ENCODE measurements at regions not wholly inside any gene's neighbourhood (a gene's known extent, or its start where the extent isn't known, plus 50 kb on each side); places are given as distances from the start of the nearest gene placed in this dataset.

DNA sequence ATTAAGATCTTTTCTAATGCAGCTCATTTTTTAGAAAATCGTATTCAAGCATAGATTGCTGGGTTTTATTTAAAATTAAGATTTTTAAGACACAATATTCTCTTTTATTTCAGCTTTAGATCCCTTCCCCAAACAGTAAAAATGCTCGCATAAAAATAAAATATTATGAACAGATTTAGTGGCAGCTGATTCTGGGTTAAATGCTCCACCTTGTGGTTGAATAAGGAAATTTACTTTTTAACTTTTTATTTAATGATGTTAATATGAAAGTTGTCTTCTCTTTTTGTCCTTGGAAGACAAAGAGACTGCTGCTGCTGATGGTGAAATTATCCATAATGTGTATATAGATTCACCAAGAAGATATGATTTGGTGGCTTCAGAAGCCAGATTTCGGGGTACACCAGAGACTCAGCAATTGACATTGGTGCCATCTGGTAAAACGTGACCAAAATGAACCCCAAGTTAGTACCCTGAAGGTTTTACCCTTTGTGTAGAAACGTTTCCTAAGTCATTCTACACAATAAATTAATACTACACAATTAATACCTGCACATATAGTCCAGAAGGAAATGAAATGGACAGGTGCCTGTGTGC, 128.0 kb downstream of the ADAMTS1 start:
- peaks cover 3% of the 10 kb centered on the region for H3K27me3 Mint-ChIP-seq
- DNase-seq = no peak
- intact Hi-C loops (cut with micrococcal nuclease) = loop anchor here (1.0 to 5.0 kb wide), 3 partner anchors 550 to 836 kb away; no protein-coding TSS in a partner anchor
- ATAC-seq (ENCODE audit: low read depth) = no peak
- POLR2A ChIA-PET = no interaction called here
- H3K4me1 Mint-ChIP-seq = no peaks in the 10 kb centered on the region
- no peaks in the 10 kb centered on the region for H3K36me3 Mint-ChIP-seq (ENCODE audit: low read depth)
- H3K27ac Mint-ChIP-seq = no peak overlapping the region
- TF ChIP-seq, protein P1, sequence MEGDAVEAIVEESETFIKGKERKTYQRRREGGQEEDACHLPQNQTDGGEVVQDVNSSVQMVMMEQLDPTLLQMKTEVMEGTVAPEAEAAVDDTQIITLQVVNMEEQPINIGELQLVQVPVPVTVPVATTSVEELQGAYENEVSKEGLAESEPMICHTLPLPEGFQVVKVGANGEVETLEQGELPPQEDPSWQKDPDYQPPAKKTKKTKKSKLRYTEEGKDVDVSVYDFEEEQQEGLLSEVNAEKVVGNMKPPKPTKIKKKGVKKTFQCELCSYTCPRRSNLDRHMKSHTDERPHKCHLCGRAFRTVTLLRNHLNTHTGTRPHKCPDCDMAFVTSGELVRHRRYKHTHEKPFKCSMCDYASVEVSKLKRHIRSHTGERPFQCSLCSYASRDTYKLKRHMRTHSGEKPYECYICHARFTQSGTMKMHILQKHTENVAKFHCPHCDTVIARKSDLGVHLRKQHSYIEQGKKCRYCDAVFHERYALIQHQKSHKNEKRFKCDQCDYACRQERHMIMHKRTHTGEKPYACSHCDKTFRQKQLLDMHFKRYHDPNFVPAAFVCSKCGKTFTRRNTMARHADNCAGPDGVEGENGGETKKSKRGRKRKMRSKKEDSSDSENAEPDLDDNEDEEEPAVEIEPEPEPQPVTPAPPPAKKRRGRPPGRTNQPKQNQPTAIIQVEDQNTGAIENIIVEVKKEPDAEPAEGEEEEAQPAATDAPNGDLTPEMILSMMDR (IDR thresholded peaks at IDR 0.05) = peak; percentile 69
- H3K9me3 Mint-ChIP-seq = no peaks in the 10 kb centered on the region
- CTCF ChIA-PET = interaction anchor here (0.6 to 2.6 kb wide), 9 partner anchors 14 to 1108 kb away, joined by 3 to 37 read pairs (median 3); no protein-coding TSS in a partner anchor
- H3K4me3 Mint-ChIP-seq = no peak overlapping the region

- ATAC-seq (ENCODE audit: low read depth) = no peak
- DNase-seq = no peak
- Mint-ChIP-seq H3K27ac (no peak overlapping the region), H3K4me1 (no peaks in the 10 kb centered on the region), H3K36me3 (ENCODE audit: low read depth) (no peaks in the 10 kb centered on the region), H3K4me3 (no peak overlapping the region), H3K27me3 (peaks cover 3% of the 10 kb centered on the region), H3K9me3 (no peaks in the 10 kb centered on the region)
- ChIA-PET POLR2A (no interaction called here), CTCF (interaction anchor here (1.8 kb wide), 1 partner anchor 1107 kb away, joined by 5 read pairs; no protein-coding TSS in a partner anchor)
- intact Hi-C loops (cut with micrococcal nuclease) = loop anchor here (5.0 kb wide), 1 partner anchor 549 kb away; no protein-coding TSS in a partner anchor
- TF ChIP-seq, protein P1 (IDR thresholded peaks at IDR 0.05) = no peak
Observed at GRCh38 chr21:26715878-26716506, 129.2 kb downstream of the ADAMTS1 start.

- Mint-ChIP-seq H3K4me1 (no peaks in the 10 kb centered on the region), H3K9me3 (no peaks in the 10 kb centered on the region), H3K36me3 (ENCODE audit: low read depth) (no peaks in the 10 kb centered on the region), H3K4me3 (no peak overlapping the region), H3K27me3 (peaks cover 3% of the 10 kb centered on the region), H3K27ac (no peak overlapping the region)
- POLR2A ChIA-PET = no interaction called here
- CTCF ChIA-PET = interaction anchor here (0.7 kb wide), 1 partner anchor 837 kb away, joined by 3 read pairs; no protein-coding TSS in a partner anchor
- ATAC-seq (ENCODE audit: low read depth) = no peak
- intact Hi-C loops (cut with micrococcal nuclease) = loop anchor here (5.0 kb wide), 1 partner anchor 548 kb away; no protein-coding TSS in a partner anchor
- no peak for DNase-seq
- TF ChIP-seq, protein P1 (IDR thresholded peaks at IDR 0.05) = no peak
Observed at GRCh38 chr21:26715116-26715515, 130.1 kb downstream of the ADAMTS1 start.

GRCh38 chr21:26710155-26710554, 135.1 kb downstream of the ADAMTS1 start:
- Mint-ChIP-seq H3K27me3 (peaks cover under 1% of the 10 kb centered on the region), H3K4me1 (no peaks in the 10 kb centered on the region), H3K27ac (no peak overlapping the region), H3K4me3 (no peak overlapping the region), H3K9me3 (no peaks in the 10 kb centered on the region), H3K36me3 (ENCODE audit: low read depth) (no peaks in the 10 kb centered on the region)
- TF ChIP-seq, protein P1 (IDR thresholded peaks at IDR 0.05) = no peak
- ATAC-seq (ENCODE audit: low read depth) (no peak), DNase-seq (no peak)
- ChIA-PET POLR2A (no interaction called here), CTCF (no interaction called here)
- intact Hi-C loops (cut with micrococcal nuclease) = no loop called here

- H3K36me3 Mint-ChIP-seq (ENCODE audit: low read depth) = no peaks in the 10 kb centered on the region
- H3K27me3 Mint-ChIP-seq = no peaks in the 10 kb centered on the region
- intact Hi-C loops (cut with micrococcal nuclease) = no loop called here
- DNase-seq = no peak
- H3K27ac Mint-ChIP-seq = no peak overlapping the region
- TF ChIP-seq, protein P1 (IDR thresholded peaks at IDR 0.05) = no peak
- no peaks in the 10 kb centered on the region for H3K4me1 Mint-ChIP-seq
- ATAC-seq (ENCODE audit: low read depth) = no peak
- ChIA-PET POLR2A (no interaction called here), CTCF (interaction anchor here (0.6 kb wide), 1 partner anchor 813 kb away, joined by 3 read pairs; no protein-coding TSS in a partner anchor)
- H3K4me3 Mint-ChIP-seq = no peak overlapping the region
- H3K9me3 Mint-ChIP-seq = no peaks in the 10 kb centered on the region
Observed at GRCh38 chr21:26709090-26709489, 136.0 kb upstream of the CYYR1 start.

Data from activated B cell treated with CpG ODN at 0.5 μM for 24 hours (primary cell).